Renal cortex interstitium (tissue), 11 donors: ENCODE measurements at regions not wholly inside any gene's neighbourhood (a gene's known extent, or its start where the extent isn't known, plus 50 kb on each side); places are given as distances from the start of the nearest gene placed in this dataset.

Experiments used
- DNase-seq, 11 donors: peaks; one replicate each; pipeline ENCODE4 v3.0.0-alpha.2; 2013; ENCODE audit warnings: low read depth in 9 of 11, low spot score in 4 of 11; ENCODE audit errors: extremely low read depth in 1 of 11

DNA sequence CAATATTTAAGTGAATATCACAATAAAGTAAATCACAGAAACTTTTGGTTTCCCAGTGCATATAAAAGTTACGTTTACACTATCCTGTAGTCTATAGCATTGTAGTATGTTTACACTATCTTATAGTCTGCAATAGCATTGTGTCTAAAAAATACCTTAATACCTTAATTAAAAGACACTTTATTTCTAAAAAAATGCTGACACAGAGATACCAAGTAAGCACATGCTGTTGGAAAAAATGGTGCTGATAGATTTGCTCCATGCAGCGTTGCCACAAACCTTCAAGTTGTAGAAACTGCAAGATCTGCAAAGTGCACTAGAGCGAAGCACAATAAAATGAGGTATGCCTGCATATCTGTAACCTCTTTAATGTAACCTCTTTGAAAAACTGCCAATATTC, 847.3 kb downstream of the GLUD2 start:
- no peak for DNase-seq

DNA sequence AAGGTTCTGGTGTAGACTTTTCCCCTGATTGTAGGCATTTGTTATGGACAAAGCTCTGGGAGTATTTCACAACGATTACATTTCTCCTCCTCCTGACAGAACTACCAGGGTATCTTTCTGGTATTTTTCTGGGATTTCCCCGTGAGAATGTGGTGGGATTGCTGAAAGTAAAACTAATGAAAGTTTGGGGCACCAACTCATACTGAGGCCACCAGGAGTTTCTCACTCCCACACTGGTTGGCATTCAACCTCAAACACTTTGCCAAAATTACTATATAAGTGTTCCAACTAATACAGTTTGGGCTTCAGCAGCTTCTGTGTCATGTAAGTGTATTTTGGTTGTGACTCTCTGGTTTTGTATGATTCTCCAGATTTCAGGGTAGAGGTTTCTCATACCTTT, 855.1 kb downstream of the GLUD2 start:
- DNase-seq = no peak

GRCh38 chrX:121903961-121904360, 856.6 kb downstream of the GLUD2 start:
- no peak for DNase-seq

DNA sequence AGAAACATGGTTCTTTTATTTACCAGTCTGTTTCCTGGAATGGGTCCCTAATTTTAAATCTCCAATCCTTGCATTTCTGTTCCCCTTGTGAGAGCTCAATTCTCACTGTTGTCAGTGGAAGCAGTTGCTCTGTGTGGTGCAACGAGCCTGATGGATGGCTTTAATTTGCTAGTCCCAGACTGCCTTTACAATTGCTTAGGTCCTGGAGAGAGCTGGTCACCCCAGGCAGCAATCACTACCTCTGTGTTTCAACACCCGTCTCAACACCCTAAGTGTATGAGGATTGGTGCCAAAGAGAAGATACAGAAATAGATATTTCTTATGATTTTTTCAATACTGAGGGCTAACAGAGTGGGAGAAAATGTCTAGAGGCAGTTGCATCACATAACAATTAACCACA, 873.8 kb downstream of the GLUD2 start:
- DNase-seq = no peak

- DNase-seq = no peak
These were observed 884.2 kb downstream of the GLUD2 start for GRCh38 chrX:121931567-121931966.

DNA sequence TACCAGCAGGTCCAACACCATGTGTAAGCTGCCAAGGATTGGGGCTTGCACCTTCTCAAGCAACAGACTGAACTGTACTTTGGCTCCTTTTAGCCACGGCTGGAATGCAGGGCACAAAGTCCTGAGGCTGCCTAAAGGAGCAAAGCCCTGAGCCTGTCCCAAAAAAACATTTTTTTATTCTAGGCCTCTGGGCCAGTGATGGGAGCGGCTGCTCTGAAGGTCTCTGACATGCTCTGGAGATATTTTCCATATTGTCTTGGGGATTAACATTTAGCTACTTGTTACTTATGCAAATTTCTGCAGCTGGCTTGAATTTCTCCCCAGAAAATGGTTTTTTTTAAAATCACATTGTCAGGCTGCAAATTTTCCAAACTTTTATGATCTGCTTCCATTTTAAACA, 885.3 kb downstream of the GLUD2 start:
- no peak for DNase-seq

- no peak for DNase-seq
These were observed 901.8 kb downstream of the GLUD2 start for GRCh38 chrX:121949041-121949760.

DNA sequence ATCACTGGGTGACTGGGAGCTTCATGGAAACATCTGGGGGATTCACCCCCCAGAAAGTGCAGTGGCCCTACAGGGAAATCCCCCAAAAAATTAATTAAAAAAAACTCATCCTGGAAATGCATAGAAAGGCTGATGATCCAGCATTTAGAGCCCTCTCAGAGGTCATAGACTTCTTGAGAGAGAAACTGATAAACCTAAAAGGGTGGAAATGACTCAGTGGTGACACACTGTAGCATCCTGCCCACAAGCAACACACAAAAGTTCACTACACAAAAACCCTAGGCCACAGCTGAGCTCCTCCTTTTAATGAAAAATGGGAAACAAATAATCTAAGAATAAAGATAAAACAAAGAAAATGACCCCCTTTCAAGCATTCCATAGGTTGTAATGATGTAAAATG, 911.5 kb downstream of the GLUD2 start:
- no peak for DNase-seq

GRCh38 chrX:121975671-121976070, 928.3 kb downstream of the GLUD2 start:
- DNase-seq = no peak

GRCh38 chrX:121987163-121987562, 939.8 kb downstream of the GLUD2 start:
- DNase-seq = no peak

GRCh38 chrX:121987835-121988234, 940.4 kb downstream of the GLUD2 start:
- DNase-seq = no peak

- no peak for DNase-seq
These were observed 956.7 kb downstream of the GLUD2 start for GRCh38 chrX:122004127-122004526.

GRCh38 chrX:122026665-122027064, 979.3 kb downstream of the GLUD2 start:
- no peak for DNase-seq

- no peak for DNase-seq
These were observed 998.8 kb downstream of the GLUD2 start for GRCh38 chrX:122046226-122046625.

DNA sequence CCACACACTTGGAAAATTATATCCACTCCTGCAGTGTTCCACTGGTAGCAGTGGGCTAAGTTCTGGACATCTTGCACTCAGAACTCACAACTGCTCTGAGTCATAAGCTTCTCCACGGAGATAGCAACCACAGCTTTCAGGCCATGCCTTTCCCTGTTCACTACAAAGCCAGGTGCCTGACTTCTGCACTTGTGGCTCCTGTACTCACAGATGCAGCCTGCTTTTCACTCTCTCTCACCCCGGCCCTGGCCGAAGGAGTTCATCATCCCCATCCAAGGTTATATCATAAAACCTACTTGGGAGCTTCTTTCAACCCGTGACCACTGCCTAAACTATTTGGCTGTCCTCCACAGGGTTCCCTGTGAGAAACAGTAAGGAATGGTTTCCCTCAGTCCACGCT, 999.4 kb downstream of the GLUD2 start:
- DNase-seq = no peak

DNA sequence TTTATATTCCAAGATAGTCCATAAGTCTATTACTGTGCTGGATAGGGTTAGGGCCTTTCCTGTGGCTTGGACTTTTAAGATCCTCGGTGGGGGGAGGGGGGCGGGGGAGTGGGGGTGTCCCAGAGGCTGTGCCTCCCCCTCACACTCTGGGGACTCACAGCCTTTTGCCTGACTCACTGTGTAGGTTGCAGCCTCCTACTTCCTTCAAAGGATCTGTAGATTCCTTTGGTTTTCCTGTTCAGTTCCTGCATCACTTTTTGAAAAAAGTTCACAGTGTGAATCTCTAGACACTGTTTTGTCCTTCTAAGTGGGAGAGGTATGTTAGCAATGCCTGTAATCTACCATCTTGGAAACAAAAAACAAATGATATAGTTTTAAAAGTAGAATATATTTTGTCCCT, 999.9 kb downstream of the GLUD2 start:
- no peak for DNase-seq

- DNase-seq = no peak
These were observed 1008.0 kb downstream of the GLUD2 start for GRCh38 chrX:122055460-122055859.

- DNase-seq = no peak
These were observed 1008.7 kb downstream of the GLUD2 start for GRCh38 chrX:122055979-122056715.

DNA sequence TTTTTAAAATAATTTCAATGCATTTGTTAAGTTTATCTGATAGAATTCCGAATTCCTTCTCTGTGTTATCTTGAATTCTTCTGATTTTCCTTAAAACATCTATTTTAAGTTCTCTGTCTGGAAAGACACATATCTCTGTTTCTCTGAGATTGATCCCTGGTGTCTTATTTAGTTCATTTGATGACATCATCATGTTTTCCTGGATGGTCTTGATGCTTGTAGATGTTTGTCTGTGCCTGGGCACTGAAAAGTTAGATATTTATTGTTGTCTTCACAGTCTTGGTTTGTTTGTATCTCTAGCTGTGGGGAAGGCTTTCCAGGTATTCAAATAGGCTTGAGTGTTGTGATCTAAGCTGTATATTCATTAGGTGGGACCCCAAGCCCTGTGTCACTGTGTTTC, 1028.8 kb downstream of the GLUD2 start:
- no peak for DNase-seq

- no peak for DNase-seq
These were observed 1030.7 kb downstream of the GLUD2 start for GRCh38 chrX:122078079-122078478.

- peak in 4 of 11 donors; percentile 1 to 9 (median 4) for DNase-seq
These were observed 1039.9 kb downstream of the GLUD2 start for GRCh38 chrX:122087341-122087740.
